Cardiac fibroblast (primary cell): ENCODE measurements at regions not wholly inside any gene's neighbourhood (a gene's known extent, or its start where the extent isn't known, plus 50 kb on each side); places are given as distances from the start of the nearest gene placed in this dataset.

ENCODE experiments used
- DNase-seq, 2 donors: peaks; one replicate each; pipeline versions ENCODE4 v3.0.0 to v3.0.0-alpha.2; 2010; ENCODE audit warnings: low read depth in 2 of 2
- H3K4me3 ChIP-seq, 2 donors: replicated peaks in 1 of 2; 1 replicate in 1 of 2; 2 replicates in 1 of 2; pipeline ENCODE4 v1.5.1; 2011; ENCODE audit warnings: low read depth in 2 of 2, low read length in 2 of 2, mild to moderate bottlenecking in 2 of 2, moderate library complexity in 1 of 2
- CTCF ChIP-seq: IDR thresholded peaks from one replicate; pipeline ENCODE4 v1.5.1; 2011; ENCODE audit warnings: low read depth, mild to moderate bottlenecking, low read length, inconsistent platforms

GRCh38 chr2:181363164-181363563 is 94.0 kb upstream of the ITGA4 start:
- H3K4me3 ChIP-seq: no peak overlapping the region
- no peak for TF ChIP-seq CTCF
- no peak for DNase-seq

GRCh38 chr2:181364492-181365170 is 92.6 kb upstream of the ITGA4 start:
- no peak overlapping the region for H3K4me3 ChIP-seq
- peak; percentile 75 to 86 for DNase-seq
- no peak for TF ChIP-seq CTCF

GRCh38 chr2:181366675-181367175 is 90.5 kb upstream of the ITGA4 start:
- no peak for DNase-seq
- TF ChIP-seq CTCF: no peak
- H3K4me3 ChIP-seq: no peak overlapping the region

- no peak for TF ChIP-seq CTCF
- no peak overlapping the region for H3K4me3 ChIP-seq
- no peak for DNase-seq
These were observed 89.8 kb upstream of the ITGA4 start for GRCh38 chr2:181367411-181367810.

GRCh38 chr2:181367906-181368435 is 89.2 kb upstream of the ITGA4 start:
- TF ChIP-seq CTCF: no peak
- peak in 1 of 2 donors; percentile 12 for DNase-seq
- no peak overlapping the region for H3K4me3 ChIP-seq

- no peak overlapping the region for H3K4me3 ChIP-seq
- no peak for TF ChIP-seq CTCF
- no peak for DNase-seq
These were observed 87.1 kb upstream of the ITGA4 start for GRCh38 chr2:181370126-181370525.
